Activated CD4-positive, alpha-beta T cell treated with anti-CD3 and anti-CD28 coated beads, Interleukin-2, amount 50 U/mL, for 4 hours (primary cell): ENCODE measurements at regions not wholly inside any gene's neighbourhood (a gene's known extent, or its start where the extent isn't known, plus 50 kb on each side); places are given as distances from the start of the nearest gene placed in this dataset.

ENCODE experiments used
- DNase-seq, 2 experiments: peaks; one replicate each; pipeline ENCODE4 v3.0.0-alpha.2; 2020

DNA sequence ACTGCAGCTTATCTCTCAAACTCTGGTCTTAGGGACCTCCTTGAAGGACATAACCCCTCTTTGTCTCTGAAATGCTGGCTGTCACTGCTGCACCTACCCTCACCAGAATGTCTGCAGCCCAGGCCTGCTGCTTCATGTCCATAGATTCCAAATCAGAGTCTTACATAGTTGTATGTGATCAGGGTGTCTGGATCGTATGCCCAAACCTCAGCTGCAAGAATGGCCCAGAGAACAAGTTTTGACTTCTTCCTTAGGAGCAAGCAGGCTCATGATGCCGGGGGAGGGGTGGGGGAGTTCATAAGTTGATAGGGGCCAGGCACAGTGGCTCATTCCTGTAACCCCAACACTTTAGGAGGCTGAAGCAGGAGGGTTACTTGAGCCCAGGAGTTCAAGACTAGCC is 55.8 kb upstream of the RMDN2 start:
- DNase-seq: no peak

DNA sequence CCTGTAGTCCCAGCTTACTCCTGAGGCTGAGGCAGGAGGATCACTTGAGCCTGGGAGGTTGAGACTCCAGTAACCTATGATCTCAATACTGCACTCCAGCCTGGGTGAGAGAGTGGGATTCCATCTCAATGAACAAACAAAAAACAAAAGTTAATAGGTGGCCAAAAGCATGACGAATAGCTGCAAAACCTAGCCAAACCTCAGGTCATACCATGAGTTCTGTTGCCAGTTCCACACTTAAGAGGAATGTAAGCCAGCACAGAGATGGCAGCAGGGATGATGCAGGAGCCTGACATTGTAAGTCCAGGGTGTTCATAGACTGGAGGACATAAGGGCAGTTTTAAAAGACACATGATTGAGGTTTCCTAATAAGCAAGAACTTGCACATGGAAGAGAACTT is 55.3 kb upstream of the RMDN2 start:
- no peak for DNase-seq

- no peak for DNase-seq
Measured at GRCh38 chr2:37870829-37871228, 54.3 kb upstream of the RMDN2 start.

- no peak for DNase-seq
Measured at GRCh38 chr2:37871456-37872191, 53.5 kb upstream of the RMDN2 start.

- no peak for DNase-seq
Measured at GRCh38 chr2:37872192-37872750, 52.8 kb upstream of the RMDN2 start.

GRCh38 chr2:37873229-37873628 is 51.9 kb upstream of the RMDN2 start:
- DNase-seq: no peak

DNA sequence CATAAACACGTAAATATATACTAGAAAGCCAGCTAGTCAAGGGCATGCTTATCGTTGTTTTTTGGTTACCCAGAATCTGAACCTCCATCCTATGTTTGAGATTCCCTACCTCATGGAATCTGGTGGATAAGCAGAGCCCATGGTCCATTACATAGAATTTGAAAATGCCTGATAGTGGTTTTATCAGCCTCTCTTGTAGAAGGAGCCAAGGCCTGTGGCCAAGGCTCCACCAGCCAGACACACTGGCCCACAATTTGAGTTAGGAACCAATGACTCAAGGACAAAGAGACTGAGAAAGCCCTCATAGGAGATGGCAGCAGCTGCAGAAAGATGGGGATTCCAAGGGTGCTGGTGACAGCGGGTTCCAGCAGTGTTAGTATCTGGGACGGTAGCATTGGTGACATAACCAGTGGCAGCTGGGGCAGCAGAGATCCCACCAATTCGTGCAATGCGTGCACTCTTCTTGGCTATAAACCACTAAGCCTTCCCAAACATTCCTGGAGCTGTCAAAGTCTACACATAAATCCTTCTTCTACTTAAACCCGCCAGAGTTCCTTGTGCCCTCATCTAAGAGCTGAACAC is 51.2 kb upstream of the RMDN2 start:
- no peak for DNase-seq

DNA sequence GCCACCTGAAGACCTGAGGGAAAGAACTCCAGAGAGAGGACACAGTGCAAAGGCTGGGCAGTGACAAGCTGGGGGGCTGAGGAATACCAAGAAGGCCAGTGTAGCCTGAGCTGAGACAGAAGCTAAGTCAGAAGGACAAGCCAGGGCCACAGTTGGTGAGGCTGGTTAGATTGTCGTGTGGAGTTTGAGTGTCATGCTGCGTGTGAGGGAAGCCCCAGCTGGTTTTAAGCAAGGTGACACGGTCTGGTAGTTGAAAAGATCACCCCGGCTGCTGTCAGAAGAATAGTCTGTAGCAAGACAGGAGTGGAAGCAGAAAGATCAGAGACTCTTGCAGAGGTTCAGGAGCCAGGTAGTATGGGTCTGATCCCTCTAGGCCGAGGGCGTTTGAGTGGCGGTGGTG is 50.6 kb upstream of the RMDN2 start:
- DNase-seq: no peak
